ENCODE measurements at regions not wholly inside any gene's neighbourhood (a gene's known extent, or its start where the extent isn't known, plus 50 kb on each side); places are given as distances from the start of the nearest gene placed in this dataset.

DNA sequence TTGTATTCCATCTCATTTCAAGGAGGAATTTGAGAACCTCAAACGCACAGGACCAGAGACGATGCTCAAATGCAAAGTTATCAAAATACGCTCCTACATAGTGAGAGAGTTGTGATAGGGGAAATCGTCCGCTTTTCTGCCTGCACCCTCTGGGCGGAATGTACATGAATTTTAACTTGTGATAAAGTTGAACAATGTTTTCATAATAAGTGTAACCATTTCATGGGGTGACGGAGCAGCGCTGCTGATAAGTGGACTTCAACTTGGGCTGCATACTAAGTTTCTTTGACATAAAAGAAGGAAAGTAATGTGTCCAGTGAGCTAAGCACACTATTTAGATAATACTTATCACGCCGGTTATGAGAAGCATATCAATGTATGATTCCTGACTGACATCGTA, 497.5 kb upstream of the MGMT start:
- TF ChIP-seq CTCF (IDR thresholded peaks at IDR 0.05; ENCODE audit: borderline replicate concordance, extremely low read depth, low read length, poor library complexity, severe bottlenecking): no peak
- no peak for TF ChIP-seq EZH2 (IDR thresholded peaks at IDR 0.05; ENCODE audit: borderline replicate concordance, low read depth, low read length, severe bottlenecking)
